Ovary (tissue), 3 donors: ENCODE measurements at regions not wholly inside any gene's neighbourhood (a gene's known extent, or its start where the extent isn't known, plus 50 kb on each side); places are given as distances from the start of the nearest gene placed in this dataset.

Experiments used
- EP300 ChIP-seq: sonication (generic); formaldehyde crosslinking; IDR thresholded peaks from one replicate; pipeline ENCODE4 v1.6.1; 2017; ENCODE audit warnings: antibody characterized with exemption
- POLR2A ChIP-seq: fragments of 450-650 bp; IDR thresholded peaks from one replicate; pipeline ENCODE4 v1.6.1; 2017; ENCODE audit warnings: antibody characterized with exemption, mild to moderate bottlenecking, moderate library complexity
- TF ChIP-seq, protein P1 (sequence below), 3 donors: fragments of 450-650 bp in 2 of 3; fragments of 200-600 bp in 1 of 3; IDR thresholded peaks; one replicate each; pipeline versions ENCODE4 v1.5.1 to v1.8.0; 2016 to 2022; ENCODE audit warnings: antibody characterized with exemption in 3 of 3, mild to moderate bottlenecking in 1 of 3
- donor health status: DM: no; HTN: no; CAD: no.

DNA sequence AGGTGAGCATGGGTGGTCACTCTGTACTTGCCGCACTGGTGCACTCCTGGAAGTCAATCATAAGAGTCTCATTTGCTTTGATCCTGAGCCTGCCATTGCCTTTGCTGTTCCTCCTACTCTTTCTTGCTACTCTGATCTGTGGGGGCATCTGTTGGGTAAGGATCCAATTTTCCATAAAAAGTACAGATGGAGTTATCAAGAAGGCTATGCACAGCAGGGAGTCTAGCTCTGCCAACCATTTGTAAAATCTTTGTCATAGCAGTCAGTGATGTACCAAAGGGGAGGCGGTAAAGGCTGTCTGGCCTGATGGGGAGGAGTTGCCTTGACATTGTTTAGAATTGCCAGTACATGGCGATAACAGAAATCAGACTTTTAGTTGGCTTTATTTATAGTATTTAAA, 109.0 kb upstream of the PLPPR1 start:
- TF ChIP-seq, protein P1, sequence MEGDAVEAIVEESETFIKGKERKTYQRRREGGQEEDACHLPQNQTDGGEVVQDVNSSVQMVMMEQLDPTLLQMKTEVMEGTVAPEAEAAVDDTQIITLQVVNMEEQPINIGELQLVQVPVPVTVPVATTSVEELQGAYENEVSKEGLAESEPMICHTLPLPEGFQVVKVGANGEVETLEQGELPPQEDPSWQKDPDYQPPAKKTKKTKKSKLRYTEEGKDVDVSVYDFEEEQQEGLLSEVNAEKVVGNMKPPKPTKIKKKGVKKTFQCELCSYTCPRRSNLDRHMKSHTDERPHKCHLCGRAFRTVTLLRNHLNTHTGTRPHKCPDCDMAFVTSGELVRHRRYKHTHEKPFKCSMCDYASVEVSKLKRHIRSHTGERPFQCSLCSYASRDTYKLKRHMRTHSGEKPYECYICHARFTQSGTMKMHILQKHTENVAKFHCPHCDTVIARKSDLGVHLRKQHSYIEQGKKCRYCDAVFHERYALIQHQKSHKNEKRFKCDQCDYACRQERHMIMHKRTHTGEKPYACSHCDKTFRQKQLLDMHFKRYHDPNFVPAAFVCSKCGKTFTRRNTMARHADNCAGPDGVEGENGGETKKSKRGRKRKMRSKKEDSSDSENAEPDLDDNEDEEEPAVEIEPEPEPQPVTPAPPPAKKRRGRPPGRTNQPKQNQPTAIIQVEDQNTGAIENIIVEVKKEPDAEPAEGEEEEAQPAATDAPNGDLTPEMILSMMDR (IDR thresholded peaks at IDR 0.05), result no peak
- TF ChIP-seq POLR2A (no peak), EP300 (no peak)
